ENCODE measurements at regions not wholly inside any gene's neighbourhood (a gene's known extent, or its start where the extent isn't known, plus 50 kb on each side); places are given as distances from the start of the nearest gene placed in this dataset.

GRCh38 chr18:8889489-8889888 lies 184.1 kb downstream of the MTCL1 start:
- TF ChIP-seq CTCF (optimal IDR thresholded peaks at IDR 0.05 in 1 of 3, IDR thresholded peaks at IDR 0.05 in 1 of 3, conservative IDR thresholded peaks at IDR 0.05 in 1 of 3; ENCODE audit: extremely low read depth in 1 of 3, insufficient read depth in 2 of 3, low read length in 3 of 3) (no peak), EZH2 (IDR thresholded peaks at IDR 0.05; ENCODE audit: low read length) (no peak)
